HUDEP-2 (cell line): ENCODE measurements at regions not wholly inside any gene's neighbourhood (a gene's known extent, or its start where the extent isn't known, plus 50 kb on each side); places are given as distances from the start of the nearest gene placed in this dataset.

Experiments used
- DNase-seq, 76 experiments: peaks; one replicate each; lab custom pipeline; 2025; ENCODE audit not compliant: unreplicated experiment in 76 of 76; lab: John Stamatoyannopoulos, UW

- no peak for DNase-seq
Observed at GRCh38 chr9:1729631-1730030, 285.5 kb upstream of the SMARCA2 start.

GRCh38 chr9:1732670-1733069 lies 282.5 kb upstream of the SMARCA2 start:
- DNase-seq: peak in 4 of 76 experiments; percentile 2 to 23 (median 3)

GRCh38 chr9:1738511-1739100 lies 276.5 kb upstream of the SMARCA2 start:
- DNase-seq: no peak

GRCh38 chr9:1743121-1743960 lies 271.8 kb upstream of the SMARCA2 start:
- DNase-seq: no peak

GRCh38 chr9:1745980-1746379 lies 269.2 kb upstream of the SMARCA2 start:
- no peak for DNase-seq

GRCh38 chr9:1747417-1747967 lies 267.7 kb upstream of the SMARCA2 start:
- DNase-seq: no peak

- no peak for DNase-seq
Observed at GRCh38 chr9:1748407-1748806, 266.7 kb upstream of the SMARCA2 start.

- no peak for DNase-seq
Observed at GRCh38 chr9:1757186-1757585, 258.0 kb upstream of the SMARCA2 start.

- DNase-seq: no peak
Observed at GRCh38 chr9:1759009-1759408, 256.1 kb upstream of the SMARCA2 start.

- DNase-seq: no peak
Observed at GRCh38 chr9:1759771-1760300, 255.3 kb upstream of the SMARCA2 start.

- no peak for DNase-seq
Observed at GRCh38 chr9:1761807-1762206, 253.3 kb upstream of the SMARCA2 start.

- no peak for DNase-seq
Observed at GRCh38 chr9:1766042-1766441, 249.1 kb upstream of the SMARCA2 start.

- DNase-seq: no peak
Observed at GRCh38 chr9:1768561-1768960, 246.6 kb upstream of the SMARCA2 start.

- peak in 1 of 76 experiments; percentile 1 for DNase-seq
Observed at GRCh38 chr9:1771094-1771789, 243.9 kb upstream of the SMARCA2 start.

GRCh38 chr9:1775230-1775629 lies 239.9 kb upstream of the SMARCA2 start:
- DNase-seq: no peak

- DNase-seq: no peak
Observed at GRCh38 chr9:1776668-1777067, 238.5 kb upstream of the SMARCA2 start.

GRCh38 chr9:1791191-1791590 lies 224.0 kb upstream of the SMARCA2 start:
- no peak for DNase-seq

- DNase-seq: no peak
Observed at GRCh38 chr9:1794547-1795270, 220.4 kb upstream of the SMARCA2 start.

GRCh38 chr9:1804128-1804865 lies 210.8 kb upstream of the SMARCA2 start:
- no peak for DNase-seq

- DNase-seq: no peak
Observed at GRCh38 chr9:1829719-1830118, 185.4 kb upstream of the SMARCA2 start.
